DMS153 treated with DMSO at 0.1 percent for 48 hours (cell line): ENCODE measurements at regions not wholly inside any gene's neighbourhood (a gene's known extent, or its start where the extent isn't known, plus 50 kb on each side); places are given as distances from the start of the nearest gene placed in this dataset.
"Not testable (repeated sequence)": the region's sequence is repeated elsewhere in the genome, so short reads cannot be mapped to it uniquely, and the experiment has no call there.

Source experiments
- DNase-seq: peaks from one replicate; lab custom pipeline; 2025; ENCODE audit not compliant: unreplicated experiment; lab: John Stamatoyannopoulos, UW

- DNase-seq, result no peak
These were observed 86.2 kb upstream of the KIT start for GRCh38 chr4:54571293-54572151.

GRCh38 chr4:54572152-54572542, 85.6 kb upstream of the KIT start:
- no peak for DNase-seq

- DNase-seq, result no peak
These were observed 83.3 kb upstream of the KIT start for GRCh38 chr4:54574500-54574899.

- DNase-seq, result no peak
These were observed 81.8 kb upstream of the KIT start for GRCh38 chr4:54575919-54576318.

GRCh38 chr4:54581807-54582206, 76.0 kb upstream of the KIT start:
- no peak for DNase-seq

- DNase-seq, result no peak
These were observed 72.3 kb upstream of the KIT start for GRCh38 chr4:54585321-54586000.

- DNase-seq, result peak; percentile 77
These were observed 71.3 kb upstream of the KIT start for GRCh38 chr4:54586320-54586955.

- no peak for DNase-seq
These were observed 70.5 kb upstream of the KIT start for GRCh38 chr4:54587107-54587891.

GRCh38 chr4:54588404-54588803, 69.4 kb upstream of the KIT start:
- no peak for DNase-seq

- DNase-seq, result no peak
These were observed 68.2 kb upstream of the KIT start for GRCh38 chr4:54589586-54589985.

GRCh38 chr4:54593795-54594322, 63.9 kb upstream of the KIT start:
- DNase-seq, result no peak

GRCh38 chr4:54596201-54596600, 61.6 kb upstream of the KIT start:
- DNase-seq, result no peak

- DNase-seq, result not testable (repeated sequence)
These were observed 60.1 kb upstream of the KIT start for GRCh38 chr4:54597678-54598077.

GRCh38 chr4:54602175-54602574, 55.6 kb upstream of the KIT start:
- DNase-seq, result not testable (repeated sequence)

- no peak for DNase-seq
These were observed 50.7 kb upstream of the KIT start for GRCh38 chr4:54607067-54607466.

- no peak for DNase-seq
These were observed 50.2 kb upstream of the KIT start for GRCh38 chr4:54607521-54607920.
